Hematopoietic multipotent progenitor cell treated with erythropoietin and hydrocortisone succinate and interleukin-3 and kit ligand, for 6 days (in vitro differentiated cells): ENCODE measurements at regions not wholly inside any gene's neighbourhood (a gene's known extent, or its start where the extent isn't known, plus 50 kb on each side); places are given as distances from the start of the nearest gene placed in this dataset.

ENCODE experiments used
- DNase-seq: peaks from one replicate; pipeline ENCODE4 v3.0.0-alpha.2; 2015

DNA sequence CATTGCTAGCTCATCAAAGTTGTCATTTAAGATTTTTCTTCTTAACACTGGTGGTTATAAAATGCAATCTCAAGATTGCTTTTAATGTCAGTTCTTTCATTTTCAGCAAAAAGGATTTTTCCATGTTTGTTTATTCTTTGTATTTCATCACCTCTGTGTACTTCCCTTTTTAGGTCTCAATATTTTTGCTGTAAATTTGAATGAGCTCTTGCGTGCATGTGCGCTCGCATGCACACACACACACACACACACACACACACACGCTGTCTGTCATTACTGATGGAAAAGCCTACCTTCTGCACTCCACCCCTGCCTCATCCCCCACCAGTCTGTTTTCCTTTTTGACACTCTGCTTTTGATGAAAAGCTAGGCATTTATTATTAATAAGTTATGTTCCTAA lies 85.3 kb upstream of the FYN start:
- DNase-seq: no peak

DNA sequence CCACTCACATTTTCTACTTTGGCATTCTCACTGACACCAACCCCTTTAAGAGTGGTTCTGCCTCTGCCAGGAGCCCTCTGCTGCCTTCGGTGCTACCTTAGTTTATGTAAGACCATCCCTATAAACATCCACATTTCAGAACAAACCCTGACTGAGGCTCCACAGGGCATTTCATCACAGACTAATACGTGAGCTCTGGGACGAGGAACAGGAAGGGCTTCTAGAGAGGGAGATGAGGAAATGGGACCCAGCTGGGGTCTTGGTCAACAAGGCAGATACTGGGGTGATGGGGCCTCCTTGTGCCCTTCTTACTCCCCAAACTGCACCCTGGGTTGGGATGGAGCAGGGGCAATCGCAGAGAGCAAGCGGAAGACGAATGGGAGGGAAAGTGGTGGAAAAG lies 86.5 kb upstream of the FYN start:
- no peak for DNase-seq

DNA sequence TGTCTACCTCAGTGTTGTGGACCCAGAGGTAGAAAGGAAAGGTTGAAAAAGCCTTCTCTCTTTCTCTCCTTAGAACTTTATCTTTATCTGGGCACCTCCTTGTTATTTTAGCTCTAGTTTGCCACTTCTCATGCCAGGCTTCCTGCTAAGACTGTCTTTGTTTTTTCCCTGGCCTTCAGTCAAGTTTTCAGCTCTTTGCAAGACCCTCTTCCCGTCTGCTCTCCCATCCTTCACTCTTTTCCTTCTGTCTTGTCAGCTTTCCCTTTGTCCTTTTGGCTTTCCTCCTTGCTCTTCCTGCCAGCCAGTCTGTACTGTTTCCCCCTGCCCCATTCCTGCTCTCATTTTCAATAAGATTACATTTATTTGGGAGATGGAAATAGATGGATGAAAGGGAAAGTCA lies 86.8 kb upstream of the CCN6 start:
- DNase-seq: no peak

DNA sequence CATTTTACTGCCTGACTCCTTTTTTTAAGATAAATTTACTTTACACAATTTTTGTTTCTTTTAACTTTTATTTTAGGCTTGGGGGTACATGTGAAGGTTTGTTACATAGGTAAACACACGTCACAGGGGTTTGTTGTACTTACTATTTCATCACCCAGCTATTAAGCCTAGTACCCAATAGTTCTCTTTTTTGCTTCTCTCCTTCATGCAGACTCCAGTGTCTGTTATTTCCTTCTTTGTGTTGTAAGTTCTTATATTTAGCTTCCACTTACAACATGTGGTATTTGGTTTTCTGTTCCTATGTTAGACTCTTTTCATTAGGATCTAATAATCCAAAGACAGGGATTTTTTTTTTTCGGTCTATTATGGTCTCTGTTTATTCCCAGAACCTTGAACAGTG lies 83.5 kb upstream of the CCN6 start:
- DNase-seq: peak; percentile 18

DNA sequence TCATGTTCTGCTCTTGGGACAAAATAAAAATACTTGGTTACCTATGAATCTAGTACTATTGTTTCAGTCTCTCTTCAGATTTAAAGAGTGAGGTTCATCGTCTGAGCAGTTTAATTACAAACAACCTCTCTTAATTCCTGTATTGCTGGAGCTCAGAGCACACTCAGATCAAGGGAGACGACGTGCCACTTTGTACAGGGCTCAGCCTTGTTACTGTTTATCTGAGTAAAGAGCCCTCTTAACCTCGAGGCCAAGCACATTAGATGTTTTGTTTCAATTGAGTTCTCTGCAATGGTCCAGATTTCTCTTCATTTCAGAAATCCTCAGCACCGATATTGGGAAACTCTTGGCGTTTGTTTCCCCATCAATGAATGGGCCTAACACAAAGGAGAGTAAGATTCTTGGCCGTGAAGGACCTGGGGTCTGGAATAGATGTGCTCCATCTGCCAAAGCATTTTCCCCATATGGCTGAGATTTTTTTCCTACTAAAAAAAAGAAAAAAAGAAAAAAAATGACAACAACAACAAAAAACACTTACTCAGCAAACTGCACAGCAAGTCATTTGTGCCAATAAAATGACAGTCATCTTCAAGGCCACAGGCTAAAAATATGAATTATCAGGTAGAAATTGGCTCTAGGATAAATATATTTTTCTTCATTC lies 82.6 kb upstream of the CCN6 start:
- no peak for DNase-seq

DNA sequence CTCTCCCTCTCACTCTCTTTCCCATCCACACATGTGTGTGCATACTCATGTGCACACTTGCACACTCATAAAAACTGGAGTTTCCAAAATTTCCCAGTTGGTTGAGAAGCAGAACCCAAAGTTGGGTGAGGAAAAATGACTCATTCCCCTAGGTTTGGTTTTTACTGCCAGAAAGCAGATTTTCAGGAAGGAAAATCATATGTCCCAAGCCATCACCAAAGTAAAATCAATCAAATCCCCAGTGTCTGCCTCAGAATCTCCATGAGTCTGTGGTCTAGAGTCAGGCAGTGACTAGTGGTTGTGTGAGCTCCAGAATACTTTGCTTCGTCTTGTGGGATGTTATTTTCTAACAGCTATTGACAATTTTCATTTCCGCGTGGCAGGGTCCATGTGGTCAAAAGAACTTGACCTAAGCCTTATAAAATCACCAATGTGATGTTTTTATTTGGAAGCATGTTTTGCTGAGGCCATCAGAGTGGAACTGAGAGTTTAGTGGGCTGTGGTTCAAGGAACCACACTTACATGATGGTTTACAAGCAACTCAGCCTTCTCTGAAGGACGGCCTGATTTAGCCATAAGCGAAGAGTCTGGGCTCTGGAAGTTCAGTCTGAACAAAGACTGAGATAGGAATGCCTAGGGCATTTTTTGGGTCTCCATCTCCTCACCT lies 81.9 kb upstream of the CCN6 start:
- DNase-seq: no peak

DNA sequence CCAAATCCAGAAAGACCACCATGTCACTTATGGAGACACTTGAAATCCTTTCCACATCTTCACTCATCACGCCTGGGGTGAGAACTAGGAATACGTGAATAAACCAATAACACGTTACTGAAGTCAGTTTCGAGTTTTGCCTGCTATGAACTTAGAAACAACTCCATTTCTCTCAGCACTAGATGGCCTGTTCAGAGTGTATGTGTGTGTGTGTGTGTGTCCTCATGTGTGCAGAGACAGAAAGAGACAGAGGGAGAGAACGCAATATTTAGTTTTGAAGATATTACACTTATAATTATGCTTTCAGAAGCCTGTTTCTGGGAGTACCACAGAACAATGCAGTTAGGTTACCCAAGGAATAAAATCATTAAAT lies 81.2 kb upstream of the CCN6 start:
- no peak for DNase-seq

DNA sequence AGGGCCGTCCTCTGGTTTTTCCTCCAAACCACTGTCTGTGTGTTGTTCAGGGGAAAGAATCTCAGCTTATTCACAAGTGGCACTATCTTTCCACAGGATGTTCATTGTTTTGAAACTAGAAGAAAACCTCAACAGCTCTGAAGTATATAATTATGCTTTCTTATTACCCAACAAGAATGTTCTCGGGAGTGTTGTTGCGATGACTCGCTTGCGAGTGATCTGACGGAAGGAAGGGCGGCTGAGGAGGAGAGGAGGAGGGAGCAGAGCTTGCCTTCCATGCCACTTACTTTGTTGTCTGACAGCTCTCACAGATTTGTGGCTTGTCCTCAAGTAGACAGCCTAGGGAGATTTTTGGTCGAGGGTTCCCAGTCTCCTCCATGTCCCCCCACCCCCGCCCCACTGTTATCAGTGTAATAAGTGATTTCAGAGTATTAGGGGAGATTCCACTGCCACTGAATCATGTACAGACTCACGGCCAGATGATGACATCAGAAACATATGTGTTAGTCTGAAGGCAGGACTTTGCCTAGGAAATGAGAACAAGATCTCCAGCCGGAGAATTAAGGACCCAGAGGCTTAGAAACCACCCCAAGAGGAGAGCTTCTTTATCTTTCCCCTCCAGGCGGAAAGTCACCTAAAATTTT lies 80.7 kb upstream of the CCN6 start:
- DNase-seq: no peak

DNA sequence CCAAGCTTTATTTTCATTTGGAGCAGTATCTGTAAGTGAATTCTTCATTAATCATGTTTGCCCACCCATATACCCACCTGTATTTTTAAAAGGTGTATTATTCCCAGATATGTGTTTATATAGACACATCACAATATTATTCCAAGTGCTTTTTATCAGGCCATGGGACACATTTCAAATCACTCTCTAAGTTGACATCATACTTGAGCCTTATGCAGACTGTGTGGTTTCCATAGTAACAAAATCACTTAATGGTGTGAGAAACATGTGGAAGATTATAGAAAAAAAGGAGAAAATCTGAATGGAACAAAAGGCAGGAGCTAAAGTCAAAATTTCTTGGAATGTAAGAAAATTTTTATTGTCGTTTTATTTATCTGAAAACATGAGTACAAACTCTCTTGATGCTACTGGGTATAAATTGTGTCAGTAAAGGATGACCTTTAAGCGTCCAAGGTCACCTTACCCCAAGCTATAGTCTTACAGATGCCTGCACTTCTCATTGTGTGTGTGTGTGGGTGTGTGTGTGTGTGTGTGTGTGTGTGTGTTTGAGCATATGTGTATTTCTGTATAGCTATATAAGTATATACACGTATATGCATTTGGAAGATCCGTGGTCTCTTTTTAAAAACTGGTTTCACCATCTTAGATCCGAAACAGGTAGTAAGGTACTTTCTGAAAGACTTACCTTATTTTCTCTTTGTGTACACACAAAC lies 79.8 kb upstream of the CCN6 start:
- DNase-seq: no peak

DNA sequence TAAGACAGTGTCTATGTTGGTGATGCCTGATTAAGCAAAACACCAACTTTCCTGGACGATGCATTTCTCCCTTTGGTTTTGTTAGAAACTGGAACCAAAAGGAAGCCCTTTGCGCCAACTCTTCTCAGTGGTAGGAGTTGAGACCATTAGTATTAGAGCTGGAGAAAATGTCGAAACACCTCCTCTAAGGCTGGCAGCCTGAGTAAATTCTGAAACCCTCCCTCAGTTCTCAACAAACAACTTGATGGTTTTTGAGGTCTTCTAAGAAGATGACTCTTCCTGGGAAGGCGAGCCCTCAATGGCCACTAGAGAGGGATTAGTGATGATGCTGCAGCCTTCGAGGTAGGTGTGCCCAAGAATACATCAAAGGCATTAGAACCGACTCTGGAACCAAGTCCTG lies 78.4 kb upstream of the CCN6 start:
- no peak for DNase-seq

DNA sequence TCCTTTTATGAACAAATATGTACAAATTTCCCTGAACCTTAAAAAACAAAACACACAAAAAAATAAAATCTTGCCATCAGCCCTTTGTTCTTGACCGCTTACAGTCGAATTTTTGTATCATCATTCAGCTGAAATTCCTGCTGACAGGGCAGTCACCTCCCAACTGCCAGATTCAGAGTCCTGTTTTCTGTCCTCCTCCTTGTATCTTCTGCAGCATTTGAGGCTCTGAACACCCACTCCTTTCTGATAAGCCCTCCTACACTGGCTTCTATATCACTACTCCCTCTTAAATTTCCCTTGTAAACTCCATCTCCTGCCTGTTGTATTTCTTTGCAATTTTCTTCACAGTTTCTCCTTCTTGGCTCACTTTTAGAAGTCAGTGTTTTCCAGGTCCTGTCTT lies 77.8 kb upstream of the CCN6 start:
- no peak for DNase-seq

DNA sequence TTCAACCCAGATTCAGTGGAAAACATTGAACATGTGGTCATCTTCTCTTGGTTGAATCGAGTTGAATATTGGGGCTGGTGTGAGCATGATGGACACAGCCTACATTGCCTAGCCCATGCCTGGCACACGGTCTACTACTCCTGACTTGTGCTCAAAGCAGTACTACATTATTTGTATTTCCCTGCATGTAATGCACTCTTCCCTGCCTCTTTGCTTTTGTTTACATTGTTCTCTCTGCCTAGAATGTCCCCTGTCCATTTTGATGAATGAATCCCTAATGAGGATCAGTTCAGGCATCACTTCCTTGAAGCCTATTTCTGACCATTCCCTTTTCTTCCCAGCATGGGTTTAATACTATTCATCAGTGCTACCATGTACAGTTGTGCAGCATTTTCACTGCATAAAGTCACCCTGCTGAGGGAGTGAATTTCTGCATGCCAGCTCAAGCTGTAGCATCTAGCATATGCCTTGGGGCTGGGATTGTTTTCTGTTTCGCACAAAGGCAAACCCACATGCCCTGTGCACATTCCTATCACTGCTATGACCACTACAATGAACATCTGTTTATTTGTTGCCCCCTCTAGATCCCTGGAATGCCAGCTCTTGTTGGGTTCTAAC lies 75.3 kb upstream of the CCN6 start:
- no peak for DNase-seq

DNA sequence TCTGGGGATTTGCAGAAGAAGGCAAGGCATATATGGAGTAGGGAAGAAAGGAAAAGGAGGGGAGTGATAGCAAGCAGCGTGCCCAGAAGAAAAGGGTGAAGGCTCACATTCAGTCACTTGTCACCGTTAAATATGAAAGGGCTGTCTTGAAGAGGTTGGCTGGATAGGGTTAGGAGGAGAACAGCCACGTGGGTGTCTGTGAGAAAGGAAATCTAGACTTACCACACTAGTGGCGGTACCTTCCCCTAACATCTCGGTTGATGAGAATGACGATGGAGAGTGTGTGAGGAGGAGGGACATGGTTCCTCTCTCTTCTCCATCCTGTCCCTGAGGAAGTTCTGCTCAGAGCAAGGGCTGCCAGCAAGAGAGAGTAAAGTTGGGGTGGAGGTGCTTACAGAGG lies 74.3 kb upstream of the CCN6 start:
- DNase-seq: no peak

DNA sequence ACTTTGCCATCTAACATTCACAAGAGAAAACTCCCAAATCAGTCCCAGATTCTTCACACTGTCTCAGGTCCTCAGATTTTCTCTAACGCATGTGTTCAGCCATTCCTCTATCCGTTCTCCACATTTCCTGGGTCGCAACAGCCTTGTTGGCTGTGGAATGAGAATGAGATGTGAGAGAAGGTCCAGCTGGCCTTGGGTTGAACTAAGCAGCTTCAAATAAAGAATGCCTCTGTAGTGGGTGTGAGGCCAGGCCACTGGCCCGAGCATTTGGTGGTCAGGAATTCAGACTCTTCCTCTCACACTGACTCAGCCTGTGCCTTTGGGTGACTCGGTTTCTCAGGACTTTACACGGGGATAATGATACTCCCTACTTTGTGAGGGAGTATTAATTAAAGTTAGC lies 73.8 kb upstream of the CCN6 start:
- no peak for DNase-seq

DNA sequence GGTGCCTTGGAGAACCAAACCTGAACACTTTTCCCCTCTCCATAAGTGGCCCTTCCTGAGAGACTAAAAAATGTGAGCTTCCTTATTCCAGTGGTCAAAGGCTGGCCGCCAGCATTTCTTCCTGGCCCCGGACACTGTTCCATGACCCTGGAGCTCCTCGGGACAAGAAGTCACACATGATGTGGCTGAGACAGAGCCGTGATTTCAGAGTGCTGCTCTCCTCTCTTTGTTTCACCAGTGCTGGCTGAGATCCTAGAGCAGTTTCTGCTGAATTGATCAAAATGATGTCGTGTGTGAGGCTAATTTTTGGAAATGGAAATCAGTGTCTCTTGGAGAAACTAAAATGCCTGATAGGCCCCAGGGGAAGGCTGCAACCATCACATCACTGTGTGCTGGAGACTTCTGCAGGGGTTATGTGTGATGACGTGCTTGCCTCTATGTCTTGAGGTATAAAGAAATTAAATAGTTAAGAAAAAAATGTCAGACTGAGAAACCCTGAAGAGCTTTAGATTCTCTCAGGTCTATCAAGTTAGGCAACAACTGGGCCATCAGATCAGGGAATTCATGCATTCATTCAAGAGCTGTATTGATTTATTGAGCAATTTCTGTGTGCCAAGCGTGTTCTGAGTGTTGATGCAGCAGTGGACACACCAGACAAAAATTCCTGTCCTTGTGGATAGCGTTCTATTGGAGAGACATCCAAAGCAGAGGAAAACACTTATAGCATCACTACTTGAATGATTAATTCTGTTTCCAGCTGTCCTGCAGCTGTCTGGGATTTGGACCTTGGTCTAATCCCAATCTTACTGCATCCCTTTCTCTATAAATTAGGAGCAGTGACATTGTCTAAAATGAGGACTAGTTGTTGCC lies 72.7 kb upstream of the CCN6 start:
- DNase-seq: no peak

DNA sequence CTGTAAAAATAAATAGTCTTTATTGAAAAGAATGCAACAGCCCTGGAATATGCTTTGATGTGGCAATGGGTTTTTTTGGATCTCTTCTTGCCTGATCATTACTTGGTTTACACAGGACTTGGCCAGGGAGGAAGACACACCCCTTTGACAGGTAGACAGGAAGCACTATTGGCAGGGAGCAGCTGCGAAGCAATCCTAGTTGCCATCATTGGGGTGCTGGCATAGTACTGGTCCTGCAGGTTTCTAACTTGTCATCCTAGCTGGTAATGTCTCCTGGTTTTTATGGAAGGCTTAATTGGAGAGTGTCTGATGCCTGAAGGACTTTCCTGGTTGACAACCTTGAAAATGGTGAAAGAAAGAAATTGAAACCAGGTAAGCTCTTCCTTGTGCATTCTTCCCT lies 71.2 kb upstream of the CCN6 start:
- no peak for DNase-seq

DNA sequence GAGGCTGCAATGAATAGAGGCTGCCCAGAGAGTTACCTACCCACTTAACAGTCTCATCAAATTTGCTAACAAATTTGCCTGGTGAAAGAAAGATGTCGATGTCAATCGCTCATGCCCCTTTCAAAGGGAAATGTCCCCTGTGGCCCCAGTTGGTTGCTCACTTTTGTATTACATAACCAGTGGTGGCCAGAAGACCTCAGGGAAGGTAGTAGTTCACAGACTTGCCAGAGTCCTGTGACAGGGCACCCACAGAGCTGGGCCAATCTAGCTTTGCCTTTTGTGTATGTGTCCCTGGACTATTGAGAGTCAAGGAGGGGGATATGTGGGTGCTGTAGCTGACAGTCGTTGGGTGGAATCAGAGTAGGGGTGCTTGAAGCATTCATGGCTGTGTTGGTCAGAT lies 70.7 kb upstream of the CCN6 start:
- DNase-seq: no peak

DNA sequence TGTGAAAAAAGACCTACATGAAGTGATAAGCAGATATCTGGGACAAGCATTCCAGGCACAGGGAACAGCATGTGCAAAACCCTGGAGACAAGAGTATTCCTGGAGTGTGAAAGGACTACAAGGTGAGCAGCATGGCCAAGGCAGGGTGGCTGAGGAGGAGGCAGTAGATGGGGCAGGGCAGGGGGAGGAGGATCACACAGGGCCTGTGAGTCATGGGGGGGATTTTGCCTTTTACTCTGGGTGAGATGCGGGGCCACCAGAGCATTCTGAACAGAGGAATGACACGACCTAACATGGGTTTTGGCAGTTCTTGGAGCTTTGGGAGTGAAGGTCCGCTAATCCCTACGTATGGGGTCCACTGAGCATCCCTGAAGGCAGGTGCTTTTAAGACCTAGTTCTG lies 69.8 kb upstream of the CCN6 start:
- DNase-seq: no peak

DNA sequence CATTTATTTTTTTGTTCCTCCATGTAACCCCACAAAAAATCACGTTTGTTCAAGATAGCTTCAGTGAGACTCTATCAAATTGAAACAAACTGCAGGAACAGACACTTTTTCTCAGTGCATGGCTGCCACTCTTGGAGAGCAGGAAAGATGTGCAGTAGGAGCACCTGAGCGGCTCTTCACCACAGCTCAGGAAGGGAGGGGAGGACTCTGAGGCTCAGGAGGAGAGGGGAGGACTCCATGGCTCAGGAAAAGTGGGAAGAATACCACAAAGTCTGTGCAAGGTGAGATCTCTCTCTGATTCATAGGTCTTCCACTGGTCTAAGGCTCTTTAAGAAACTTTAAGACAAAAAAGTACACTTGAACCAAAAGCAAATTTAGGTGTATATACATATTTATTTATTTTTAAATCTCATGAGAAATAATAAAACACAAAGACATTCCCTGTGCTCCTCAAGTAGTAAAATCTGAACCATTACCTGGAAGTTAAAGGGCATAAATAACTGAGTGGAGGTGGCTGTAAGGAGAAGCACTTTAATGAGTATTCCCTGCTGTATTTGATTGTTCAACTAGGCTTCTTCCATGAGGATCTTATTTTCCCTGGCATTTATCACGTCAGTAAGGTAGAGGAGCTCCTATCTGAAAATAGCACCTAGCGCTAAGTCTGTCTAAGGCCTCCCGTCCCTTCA lies 69.2 kb upstream of the CCN6 start:
- DNase-seq: no peak

DNA sequence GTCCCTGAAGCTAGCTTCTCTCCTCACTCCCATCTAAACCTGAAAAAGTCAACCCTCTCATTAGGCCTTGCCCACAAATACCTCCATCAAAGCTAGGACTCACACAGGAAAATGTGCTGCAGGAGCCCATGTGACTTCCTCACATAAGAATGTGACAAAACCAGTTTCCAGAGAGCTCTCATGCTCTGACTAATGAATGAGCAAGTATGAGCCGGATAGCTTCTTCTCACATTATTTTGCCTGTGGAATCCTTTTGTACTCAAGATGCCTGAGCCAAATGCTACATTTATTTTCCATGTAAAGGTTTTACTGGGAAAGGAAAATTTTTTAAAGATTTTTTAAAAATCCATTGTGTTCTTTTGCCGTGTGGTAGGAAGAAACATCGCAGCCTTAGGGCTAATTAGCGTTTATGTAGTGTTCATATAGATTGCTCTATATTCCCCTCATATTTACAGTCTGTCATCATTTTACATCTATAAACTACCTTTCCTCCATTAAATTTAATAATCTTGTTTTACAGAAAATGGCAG lies 68.6 kb upstream of the CCN6 start:
- DNase-seq: no peak

DNA sequence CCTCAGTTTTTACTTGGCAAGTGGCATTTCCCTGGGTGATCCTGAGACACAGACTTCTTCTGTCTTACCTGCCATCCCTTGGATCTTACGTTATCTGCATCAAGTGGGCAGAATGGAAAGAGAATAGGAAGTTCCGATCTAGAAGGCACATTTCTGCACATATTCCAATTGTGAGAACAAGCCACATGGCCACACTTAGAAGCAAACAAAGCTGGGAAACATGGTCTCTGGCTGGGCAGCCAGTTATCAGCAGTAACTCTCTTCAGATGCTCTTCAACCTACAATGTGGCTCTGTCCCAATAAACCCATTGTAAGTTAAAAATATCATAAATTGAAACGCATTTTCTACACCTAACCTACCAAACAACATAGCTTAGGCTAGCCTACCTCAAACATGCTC lies 67.3 kb upstream of the CCN6 start:
- DNase-seq: no peak

DNA sequence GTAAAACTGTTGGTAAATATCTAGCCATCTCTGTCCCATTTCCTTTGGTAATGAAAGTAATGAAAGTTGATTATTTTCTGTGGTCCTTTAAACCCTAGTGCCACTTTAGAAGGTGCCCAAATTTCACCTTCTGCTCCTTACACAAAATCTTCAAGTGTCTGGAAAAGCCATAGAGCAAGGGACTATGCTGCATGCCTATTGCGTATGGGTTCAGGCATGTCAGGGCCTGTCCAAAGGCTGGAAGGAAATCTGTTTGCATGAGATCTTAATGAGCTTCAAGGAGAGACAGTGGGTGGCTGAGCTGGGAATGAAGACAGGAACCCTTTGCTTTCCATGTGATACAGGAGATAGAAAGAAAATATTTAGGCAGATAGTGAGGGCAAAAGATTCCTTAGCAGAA lies 66.6 kb upstream of the CCN6 start:
- no peak for DNase-seq
